Adrenal gland (tissue), 9 donors: ENCODE measurements at regions not wholly inside any gene's neighbourhood (a gene's known extent, or its start where the extent isn't known, plus 50 kb on each side); places are given as distances from the start of the nearest gene placed in this dataset.
"Not testable (repeated sequence)": the region's sequence is repeated elsewhere in the genome, so short reads cannot be mapped to it uniquely, and the experiment has no call there.

Source experiments
- DNase-seq, 7 donors: peaks; one replicate each; pipeline ENCODE4 v3.0.0-alpha.2; 2019 to 2020
- H3K27ac ChIP-seq, 5 donors: fragments of 200-600 bp; sonication (generic) in 4 of 5; 1 replicate in 3 of 5; 2 replicates in 2 of 5; pipeline versions ENCODE4 v1.5.1 to v1.8.0; 2016 to 2020; ENCODE audit warnings: mild to moderate bottlenecking in 1 of 5
- H3K27me3 ChIP-seq: fragments of 200-600 bp; 2 replicates; pipeline ENCODE4 v1.8.0; 2021
- H3K36me3 ChIP-seq, 2 donors: fragments of 200-600 bp; replicated peaks in 1 of 2; 1 replicate in 1 of 2; 2 replicates in 1 of 2; pipeline versions ENCODE4 v1.5.1 to v1.8.0; 2018 to 2022
- H3K4me1 ChIP-seq, 2 donors: fragments of 200-600 bp; replicated peaks in 1 of 2; 1 replicate in 1 of 2; 2 replicates in 1 of 2; pipeline versions ENCODE4 v1.5.1 to v1.8.0; 2018 to 2021
- H3K4me3 ChIP-seq, 4 donors: fragments of 200-600 bp; sonication (generic) in 3 of 4; one replicate each; pipeline ENCODE4 v1.5.1; 2016 to 2018
- H3K9me3 ChIP-seq, 3 donors: fragments of 200-600 bp; sonication (generic) in 1 of 3; replicated peaks in 1 of 3; 1 replicate in 2 of 3; 2 replicates in 1 of 3; pipeline versions ENCODE4 v1.5.1 to v1.8.0; 2016 to 2021
- POLR2A ChIP-seq, 2 donors: fragments of 450-650 bp; IDR thresholded peaks; one replicate each; pipeline ENCODE4 v1.6.1; 2017; ENCODE audit warnings: antibody characterized with exemption in 2 of 2, mild to moderate bottlenecking in 2 of 2, moderate library complexity in 1 of 2
- WGBS, 4 donors: extraction: QIAGEN DNeasy Blood & Tissue Kit in 2 of 4; methylation state at CpG; one replicate each; pipeline versions ENCODE4 v1.1.5 to v1.1.7; 2013 to 2017; 5-methylcytosine and 5-hydroxymethylcytosine counted together
- intact Hi-C, 2 donors: fragments of 100-400 bp; cut with DNase I; formaldehyde crosslinking; loops; one replicate each; pipeline versions ENCODE4 v1.14.1 to v1.15.0; 2022 to 2023
- TF ChIP-seq, protein P1 (sequence below), 6 experiments: fragments of 450-650 bp in 4 of 6; fragments of 200-600 bp in 2 of 6; sonication (generic) in 1 of 6; IDR thresholded peaks; 1 replicate in 5 of 6; 2 replicates in 1 of 6; pipeline versions ENCODE4 v1.5.1 to v1.8.0; 2016 to 2021; ENCODE audit warnings: antibody characterized with exemption in 6 of 6, mild to moderate bottlenecking in 2 of 6, moderate library complexity in 1 of 6
- donor health status: healthy with polysubstance abuse.
- donor health status: Bipolar disorder and iron deficiency.
- donor health status: DM: yes; HTN: yes; CAD: no.
- donor health status: DM: no; HTN: no; CAD: no.
- donor health status: DM: no; HTN: no; CAD: no.

DNA sequence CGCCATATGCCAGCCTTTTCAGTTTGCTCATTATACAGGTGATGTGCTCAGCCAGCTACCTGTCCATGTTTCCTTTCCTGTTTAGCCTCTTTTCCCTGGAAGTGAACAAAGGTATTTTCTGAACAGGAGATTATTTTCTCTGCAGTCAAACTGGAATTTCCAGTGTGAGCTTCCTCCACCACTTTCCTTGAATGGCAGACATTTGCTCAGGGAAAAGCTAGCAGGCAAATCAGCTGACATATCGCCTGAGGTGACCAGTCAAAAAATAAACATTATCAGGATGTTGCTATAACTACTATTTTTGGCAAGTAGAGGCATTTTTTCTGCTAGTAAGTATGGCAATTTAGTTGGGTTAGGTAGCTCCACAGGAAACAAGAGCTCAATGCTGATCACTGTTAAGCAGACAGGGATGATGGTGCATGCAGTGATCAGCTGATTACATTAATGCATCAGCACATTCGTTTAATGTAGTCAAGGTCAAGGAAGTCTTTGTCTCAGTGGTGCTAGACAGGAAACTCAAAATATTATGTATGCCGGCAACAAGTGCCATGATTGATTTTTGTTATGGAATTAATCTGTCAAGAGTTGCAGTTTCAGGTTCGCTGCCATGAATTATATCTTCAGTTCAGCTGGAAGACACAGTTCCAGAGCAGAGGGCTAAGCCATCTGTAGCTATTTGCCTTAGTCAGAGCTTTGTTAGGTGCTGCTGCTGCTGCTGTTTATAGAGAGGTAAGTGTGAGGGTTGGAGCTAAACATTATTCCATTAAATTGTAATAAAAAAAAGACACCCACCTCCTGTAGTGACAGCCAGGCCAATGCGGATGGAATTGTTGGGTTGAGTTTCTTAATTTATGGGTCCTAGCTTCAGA lies 179.7 kb upstream of the ST6GALNAC5 start:
- no peak overlapping the region for H3K27ac ChIP-seq
- 32 to 40% (median 36%) methylated on average over 6 of the region's 6 CpGs for WGBS, 4 donors
- DNase-seq, result no peak
- intact Hi-C loops, result no loop called here
- no peaks in the 10 kb centered on the region for H3K9me3 ChIP-seq
- H3K27me3 ChIP-seq, result no peaks in the 10 kb centered on the region
- H3K4me3 ChIP-seq, result no peak overlapping the region
- TF ChIP-seq, protein P1, sequence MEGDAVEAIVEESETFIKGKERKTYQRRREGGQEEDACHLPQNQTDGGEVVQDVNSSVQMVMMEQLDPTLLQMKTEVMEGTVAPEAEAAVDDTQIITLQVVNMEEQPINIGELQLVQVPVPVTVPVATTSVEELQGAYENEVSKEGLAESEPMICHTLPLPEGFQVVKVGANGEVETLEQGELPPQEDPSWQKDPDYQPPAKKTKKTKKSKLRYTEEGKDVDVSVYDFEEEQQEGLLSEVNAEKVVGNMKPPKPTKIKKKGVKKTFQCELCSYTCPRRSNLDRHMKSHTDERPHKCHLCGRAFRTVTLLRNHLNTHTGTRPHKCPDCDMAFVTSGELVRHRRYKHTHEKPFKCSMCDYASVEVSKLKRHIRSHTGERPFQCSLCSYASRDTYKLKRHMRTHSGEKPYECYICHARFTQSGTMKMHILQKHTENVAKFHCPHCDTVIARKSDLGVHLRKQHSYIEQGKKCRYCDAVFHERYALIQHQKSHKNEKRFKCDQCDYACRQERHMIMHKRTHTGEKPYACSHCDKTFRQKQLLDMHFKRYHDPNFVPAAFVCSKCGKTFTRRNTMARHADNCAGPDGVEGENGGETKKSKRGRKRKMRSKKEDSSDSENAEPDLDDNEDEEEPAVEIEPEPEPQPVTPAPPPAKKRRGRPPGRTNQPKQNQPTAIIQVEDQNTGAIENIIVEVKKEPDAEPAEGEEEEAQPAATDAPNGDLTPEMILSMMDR (IDR thresholded peaks at IDR 0.05), result no peak
- no peak for TF ChIP-seq POLR2A (IDR thresholded peaks at IDR 0.05)
- H3K4me1 ChIP-seq, result no peaks in the 10 kb centered on the region
- H3K36me3 ChIP-seq, result no peaks in the 10 kb centered on the region

DNA sequence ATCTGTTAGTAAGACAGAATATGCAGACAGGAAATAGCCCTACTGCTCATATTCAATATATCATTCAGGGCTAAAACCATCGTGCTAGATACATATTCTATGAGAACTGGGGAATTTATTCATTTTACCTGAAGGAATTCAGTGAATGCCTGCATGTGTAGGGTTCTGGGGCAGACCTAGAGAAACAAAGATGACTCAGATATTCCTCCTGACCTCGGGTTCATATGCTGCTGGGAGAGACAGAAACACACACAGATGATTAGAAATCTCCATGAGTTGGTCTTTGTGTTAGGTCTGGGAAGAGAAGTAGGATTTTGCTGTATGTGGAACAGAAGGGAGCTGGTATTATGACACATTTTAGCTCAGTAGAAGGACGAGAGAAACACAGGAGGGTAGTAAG lies 176.5 kb upstream of the ST6GALNAC5 start:
- Histone ChIP-seq H3K4me3 (no peak overlapping the region), H3K36me3 (no peaks in the 10 kb centered on the region), H3K27ac (no peak overlapping the region), H3K4me1 (no peaks in the 10 kb centered on the region), H3K27me3 (no peaks in the 10 kb centered on the region), H3K9me3 (no peaks in the 10 kb centered on the region)
- 37 to 56% (median 48%) methylated on average over 3 of the region's 3 CpGs for WGBS, 4 donors
- DNase-seq, result no peak
- no peak for TF ChIP-seq POLR2A (IDR thresholded peaks at IDR 0.05)
- TF ChIP-seq, protein P1 (IDR thresholded peaks at IDR 0.05), result no peak
- intact Hi-C loops, result no loop called here

DNA sequence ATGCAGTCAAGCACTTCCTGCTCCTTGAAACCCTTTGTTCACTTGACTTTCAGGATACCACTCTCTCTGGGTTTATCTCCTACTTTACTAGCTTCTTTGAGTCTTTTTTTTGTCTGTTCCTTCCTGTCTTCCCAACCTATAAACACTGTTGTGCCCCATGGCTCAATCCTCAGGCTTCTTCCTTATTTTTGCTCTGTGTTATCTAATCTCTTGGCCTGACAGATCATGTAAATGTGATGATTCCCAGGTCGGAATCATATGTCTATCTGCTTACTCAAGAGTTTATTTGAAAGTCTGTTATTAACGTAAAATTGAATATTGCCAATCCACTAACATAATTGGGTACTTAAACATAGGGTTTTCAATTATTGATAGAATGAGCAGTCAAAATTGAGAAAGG lies 171.7 kb upstream of the ST6GALNAC5 start:
- no peak overlapping the region for H3K27ac ChIP-seq
- intact Hi-C loops, result no loop called here
- H3K36me3 ChIP-seq, result no peaks in the 10 kb centered on the region
- H3K4me3 ChIP-seq, result no peak overlapping the region
- no peaks in the 10 kb centered on the region for H3K4me1 ChIP-seq
- 21 to 29% (median 24%) methylated on average over 2 of the region's 2 CpGs for WGBS, 4 donors
- no peak for TF ChIP-seq POLR2A (IDR thresholded peaks at IDR 0.05)
- H3K27me3 ChIP-seq, result no peaks in the 10 kb centered on the region
- no peaks in the 10 kb centered on the region for H3K9me3 ChIP-seq
- DNase-seq, result no peak

DNA sequence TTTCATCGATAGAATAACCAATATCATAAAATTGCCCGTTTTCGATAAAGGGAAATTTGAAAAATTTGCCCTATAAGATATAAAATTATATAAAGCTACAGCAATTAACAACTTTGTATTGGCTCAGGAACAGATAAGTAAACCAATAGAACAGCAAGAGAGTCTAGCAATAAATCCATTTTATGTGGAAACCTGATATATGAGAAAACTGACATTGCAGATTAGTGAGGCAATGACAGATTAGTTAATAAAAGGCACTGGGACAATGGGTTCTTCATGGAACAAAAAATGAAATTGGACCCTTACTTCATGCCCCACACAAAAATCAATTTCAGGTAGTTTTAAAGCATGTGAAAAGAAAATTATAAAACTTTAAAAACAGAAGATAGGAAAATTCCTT lies 169.9 kb upstream of the ST6GALNAC5 start:
- H3K27ac ChIP-seq, result no peak overlapping the region
- H3K27me3 ChIP-seq, result no peaks in the 10 kb centered on the region
- no peak overlapping the region for H3K4me3 ChIP-seq
- intact Hi-C loops, result no loop called here
- WGBS, 4 donors, result 86 to 93% (median 92%) methylated on average over 3 of the region's 3 CpGs
- TF ChIP-seq, protein P1 (IDR thresholded peaks at IDR 0.05), result no peak
- no peak for TF ChIP-seq POLR2A (IDR thresholded peaks at IDR 0.05)
- H3K4me1 ChIP-seq, result no peaks in the 10 kb centered on the region
- H3K36me3 ChIP-seq, result no peaks in the 10 kb centered on the region
- H3K9me3 ChIP-seq, result no peaks in the 10 kb centered on the region
- no peak for DNase-seq

DNA sequence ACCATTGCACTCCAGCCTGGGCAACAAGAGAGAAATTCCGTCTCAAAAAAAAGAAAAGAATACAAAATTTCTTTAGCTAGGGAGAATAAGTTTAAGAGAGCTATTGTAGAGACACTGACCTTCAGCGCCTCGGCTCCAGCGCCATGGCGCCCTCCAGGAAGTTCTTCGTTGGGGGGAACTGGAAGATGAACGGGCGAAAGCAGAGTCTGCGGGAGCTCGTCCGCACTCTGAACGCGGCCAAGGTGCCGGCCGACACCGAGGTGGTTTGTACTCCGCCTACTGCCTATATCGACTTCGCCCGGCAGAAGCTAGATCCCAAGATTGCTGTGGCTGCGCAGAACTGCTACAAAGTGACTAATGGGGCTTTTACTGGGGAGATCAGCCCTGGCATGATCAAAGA lies 167.6 kb upstream of the ST6GALNAC5 start:
- H3K4me1 ChIP-seq, intact Hi-C loops, H3K4me3 ChIP-seq, H3K9me3 ChIP-seq, H3K27me3 ChIP-seq, H3K36me3 ChIP-seq, H3K27ac ChIP-seq, DNase-seq: not testable (repeated sequence)
- 96 to 97% (median 96%) methylated on average over 20 to 21 of the region's 21 CpGs for WGBS, 4 donors

DNA sequence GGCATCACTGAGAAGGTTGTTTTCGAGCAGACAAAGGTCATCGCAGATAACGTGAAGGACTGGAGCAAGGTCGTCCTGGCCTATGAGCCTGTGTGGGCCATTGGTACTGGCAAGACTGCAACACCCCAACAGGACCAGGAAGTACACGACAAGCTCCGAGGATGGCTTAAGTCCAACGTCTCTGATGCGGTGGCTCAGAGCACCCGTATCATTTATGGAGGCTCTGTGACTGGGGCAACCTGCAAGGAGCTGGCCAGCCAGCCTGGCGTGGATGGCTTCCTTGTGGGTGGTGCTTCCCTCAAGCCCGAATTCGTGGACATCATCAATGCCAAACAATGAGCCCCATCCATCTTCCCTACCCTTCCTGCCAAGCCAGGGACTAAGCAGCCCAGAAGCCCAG lies 167.1 kb upstream of the ST6GALNAC5 start:
- H3K36me3 ChIP-seq, DNase-seq, H3K27me3 ChIP-seq, H3K4me1 ChIP-seq, intact Hi-C loops, H3K9me3 ChIP-seq, H3K27ac ChIP-seq, H3K4me3 ChIP-seq: not testable (repeated sequence)
- 69 to 84% (median 80%) methylated on average over 5 to 12 of the region's 12 CpGs for WGBS, 4 donors
